ENCODE measurements at regions not wholly inside any gene's neighbourhood (a gene's known extent, or its start where the extent isn't known, plus 50 kb on each side); places are given as distances from the start of the nearest gene placed in this dataset.

GRCh38 chr2:123816203-123816602, 208.9 kb upstream of the CNTNAP5 start:
- TF ChIP-seq CTCF (conservative IDR thresholded peaks at IDR 0.05 in 1 of 2, IDR thresholded peaks at IDR 0.05 in 1 of 2; ENCODE audit: extremely low read depth in 1 of 2, insufficient read depth in 1 of 2, low read depth in 1 of 2, low read length in 2 of 2) (no peak), EZH2 (IDR thresholded peaks at IDR 0.05; ENCODE audit: borderline replicate concordance, low read length) (no peak)
